AG10803 (cell line): ENCODE measurements at regions not wholly inside any gene's neighbourhood (a gene's known extent, or its start where the extent isn't known, plus 50 kb on each side); places are given as distances from the start of the nearest gene placed in this dataset.

Source experiments
- DNase-seq: peaks from one replicate; pipeline ENCODE4 v3.0.0; 2010; ENCODE audit warnings: low read depth
- H3K4me3 ChIP-seq: 2 replicates; pipeline ENCODE4 v1.5.1; 2011; ENCODE audit warnings: mild to moderate bottlenecking, low read length, control low read depth
- CTCF ChIP-seq: conservative IDR thresholded peaks from 2 replicates; pipeline ENCODE4 v1.5.1; 2011; ENCODE audit warnings: mild to moderate bottlenecking, low read length, control low read depth, inconsistent platforms

GRCh38 chr4:63814171-63814964 is 594.9 kb downstream of the TECRL start:
- TF ChIP-seq CTCF, result no peak
- DNase-seq, result no peak
- H3K4me3 ChIP-seq, result no peak overlapping the region

GRCh38 chr4:63799166-63799565 is 610.1 kb downstream of the TECRL start:
- H3K4me3 ChIP-seq, result no peak overlapping the region
- DNase-seq, result no peak

DNA sequence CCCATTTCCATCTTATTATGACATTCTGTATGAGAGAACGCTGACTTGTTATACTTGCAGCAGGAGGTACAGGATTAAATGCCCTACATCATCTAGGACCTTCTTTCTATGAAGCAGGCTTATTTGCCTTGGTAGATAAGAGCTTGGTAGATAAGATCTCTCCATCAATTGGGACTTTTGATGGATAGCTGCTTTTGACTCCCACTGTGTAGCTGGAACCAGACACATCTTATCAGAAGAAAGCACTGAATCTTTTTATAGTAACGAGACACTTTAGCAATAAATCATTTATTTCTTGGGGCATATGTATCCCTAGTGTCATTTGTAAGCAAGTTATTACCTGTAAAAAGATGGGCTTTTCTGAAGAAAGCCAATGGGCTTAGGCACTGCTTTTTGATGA is 613.9 kb downstream of the TECRL start:
- H3K4me3 ChIP-seq, result no peak overlapping the region
- TF ChIP-seq CTCF, result no peak
- DNase-seq, result no peak

More at GRCh38 chr4:63799166-63799565, 610.1 kb downstream of the TECRL start:
- no peak for TF ChIP-seq CTCF

DNA sequence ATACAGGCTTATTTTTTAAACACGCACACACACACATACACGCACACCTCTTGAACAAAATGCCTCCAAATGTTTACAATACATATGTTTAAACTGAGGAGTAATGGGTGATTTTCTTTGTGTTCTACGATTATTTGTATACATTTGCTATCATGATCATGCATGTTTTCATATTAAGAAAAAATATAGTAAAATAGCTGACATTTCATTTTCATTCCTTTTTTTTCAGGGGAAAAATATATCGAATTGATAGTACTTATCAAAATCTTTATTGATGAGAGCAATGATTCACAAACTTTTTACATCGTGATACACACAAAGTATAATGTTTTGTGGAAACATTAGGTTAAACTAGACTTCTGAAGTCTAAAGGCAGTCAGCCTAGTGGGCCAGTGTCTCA is 618.9 kb downstream of the TECRL start:
- H3K4me3 ChIP-seq, result no peak overlapping the region
- no peak for TF ChIP-seq CTCF
- no peak for DNase-seq

DNA sequence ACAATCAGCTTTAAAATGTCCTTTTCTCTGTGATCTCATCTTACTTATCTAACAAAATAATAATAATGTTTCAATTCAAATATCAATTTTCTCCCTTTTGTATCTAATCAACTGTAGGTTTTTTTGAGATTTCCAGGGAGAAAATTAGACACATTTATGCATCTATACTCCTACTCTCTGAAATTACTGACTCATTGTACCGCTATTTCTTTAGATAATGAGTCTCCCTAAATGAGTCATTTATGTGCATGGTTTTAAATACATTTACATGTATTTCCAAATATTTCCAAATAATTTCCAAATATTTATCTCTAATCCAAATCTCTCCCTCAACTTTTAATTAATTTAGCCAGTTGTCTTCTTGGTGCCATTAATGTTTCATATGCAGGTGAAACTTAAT is 621.0 kb downstream of the TECRL start:
- no peak overlapping the region for H3K4me3 ChIP-seq
- TF ChIP-seq CTCF, result no peak
- no peak for DNase-seq

GRCh38 chr4:63787326-63787725 is 621.9 kb downstream of the TECRL start:
- no peak for TF ChIP-seq CTCF
- no peak for DNase-seq
- H3K4me3 ChIP-seq, result no peak overlapping the region

- no peak overlapping the region for H3K4me3 ChIP-seq
- no peak for TF ChIP-seq CTCF
- DNase-seq, result no peak
Measured at GRCh38 chr4:63786171-63786570, 623.1 kb downstream of the TECRL start.
